OCI-LY7 (cell line): ENCODE measurements at regions not wholly inside any gene's neighbourhood (a gene's known extent, or its start where the extent isn't known, plus 50 kb on each side); places are given as distances from the start of the nearest gene placed in this dataset.

Source experiments
- EZH2phosphoT487 ChIP-seq: fragments of 200-600 bp; sonication (generic); IDR thresholded peaks from 2 replicates; pipeline ENCODE4 v1.6.1; 2018; ENCODE audit warnings: low read depth, borderline replicate concordance, mild to moderate bottlenecking, mixed run types, antibody characterized with exemption, low read length, moderate library complexity, mixed read lengths
- TF ChIP-seq, protein P1 (sequence below): fragments of 200-600 bp; sonication (generic); conservative IDR thresholded peaks from 2 replicates; pipeline ENCODE4 v1.5.1; 2014; ENCODE audit warnings: mild to moderate bottlenecking, antibody characterized with exemption, low read length, moderate library complexity, mixed read lengths

DNA sequence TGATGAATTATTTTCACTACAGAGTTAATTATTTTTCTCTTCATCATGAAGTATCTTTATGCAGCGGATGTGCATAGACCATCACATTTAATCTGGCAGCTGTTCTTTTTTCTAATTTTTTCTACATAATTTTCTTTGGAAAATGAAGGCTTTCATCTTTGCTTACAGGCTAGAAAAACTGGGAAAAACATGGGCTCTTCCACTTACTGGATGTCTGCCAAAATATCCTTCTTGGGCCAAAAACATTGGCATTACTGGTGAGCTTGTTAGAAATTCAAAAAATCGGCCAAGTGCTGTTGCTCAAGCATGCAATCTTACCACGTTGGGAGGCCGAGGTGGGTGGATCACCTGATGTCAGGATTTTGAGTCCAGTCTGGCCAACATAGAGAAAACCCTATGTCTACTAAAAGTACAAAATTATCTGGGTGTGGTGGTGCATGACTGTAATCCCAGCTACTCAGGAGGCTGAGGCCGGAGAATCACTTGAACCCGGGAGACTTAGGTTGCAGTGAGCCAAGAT, 176.8 kb downstream of the ZNF737 start:
- TF ChIP-seq, protein P1, sequence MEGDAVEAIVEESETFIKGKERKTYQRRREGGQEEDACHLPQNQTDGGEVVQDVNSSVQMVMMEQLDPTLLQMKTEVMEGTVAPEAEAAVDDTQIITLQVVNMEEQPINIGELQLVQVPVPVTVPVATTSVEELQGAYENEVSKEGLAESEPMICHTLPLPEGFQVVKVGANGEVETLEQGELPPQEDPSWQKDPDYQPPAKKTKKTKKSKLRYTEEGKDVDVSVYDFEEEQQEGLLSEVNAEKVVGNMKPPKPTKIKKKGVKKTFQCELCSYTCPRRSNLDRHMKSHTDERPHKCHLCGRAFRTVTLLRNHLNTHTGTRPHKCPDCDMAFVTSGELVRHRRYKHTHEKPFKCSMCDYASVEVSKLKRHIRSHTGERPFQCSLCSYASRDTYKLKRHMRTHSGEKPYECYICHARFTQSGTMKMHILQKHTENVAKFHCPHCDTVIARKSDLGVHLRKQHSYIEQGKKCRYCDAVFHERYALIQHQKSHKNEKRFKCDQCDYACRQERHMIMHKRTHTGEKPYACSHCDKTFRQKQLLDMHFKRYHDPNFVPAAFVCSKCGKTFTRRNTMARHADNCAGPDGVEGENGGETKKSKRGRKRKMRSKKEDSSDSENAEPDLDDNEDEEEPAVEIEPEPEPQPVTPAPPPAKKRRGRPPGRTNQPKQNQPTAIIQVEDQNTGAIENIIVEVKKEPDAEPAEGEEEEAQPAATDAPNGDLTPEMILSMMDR: no peak
- no peak for TF ChIP-seq EZH2phosphoT487
